ENCODE measurements at regions not wholly inside any gene's neighbourhood (a gene's known extent, or its start where the extent isn't known, plus 50 kb on each side); places are given as distances from the start of the nearest gene placed in this dataset.

DNA sequence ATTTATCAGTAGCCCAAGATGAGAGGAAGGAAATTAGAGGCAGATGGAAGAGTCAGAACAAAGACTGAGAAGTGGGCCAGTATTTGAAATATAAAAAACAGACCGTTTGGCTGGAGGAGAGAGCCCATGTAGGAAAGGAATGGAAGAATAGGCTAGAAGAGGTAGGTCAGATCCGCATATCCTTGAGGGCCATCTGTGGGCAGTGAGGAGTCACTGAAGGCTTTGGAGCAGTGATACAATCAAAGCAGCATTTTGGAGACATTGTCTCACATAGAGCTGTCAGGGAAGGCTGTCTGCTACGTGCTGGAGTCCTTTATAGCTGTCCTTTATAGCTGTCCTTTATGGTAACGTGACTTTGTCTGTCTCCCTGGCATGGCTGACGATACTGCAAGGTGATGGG lies 92.0 kb upstream of the VEPH1 start:
- intact Hi-C loops (cut with DNase I), result no loop called here
- no peak for TF ChIP-seq POLR2A (IDR thresholded peaks at IDR 0.05)
- TF ChIP-seq EP300 (IDR thresholded peaks at IDR 0.05), result no peak
- TF ChIP-seq, protein P1, sequence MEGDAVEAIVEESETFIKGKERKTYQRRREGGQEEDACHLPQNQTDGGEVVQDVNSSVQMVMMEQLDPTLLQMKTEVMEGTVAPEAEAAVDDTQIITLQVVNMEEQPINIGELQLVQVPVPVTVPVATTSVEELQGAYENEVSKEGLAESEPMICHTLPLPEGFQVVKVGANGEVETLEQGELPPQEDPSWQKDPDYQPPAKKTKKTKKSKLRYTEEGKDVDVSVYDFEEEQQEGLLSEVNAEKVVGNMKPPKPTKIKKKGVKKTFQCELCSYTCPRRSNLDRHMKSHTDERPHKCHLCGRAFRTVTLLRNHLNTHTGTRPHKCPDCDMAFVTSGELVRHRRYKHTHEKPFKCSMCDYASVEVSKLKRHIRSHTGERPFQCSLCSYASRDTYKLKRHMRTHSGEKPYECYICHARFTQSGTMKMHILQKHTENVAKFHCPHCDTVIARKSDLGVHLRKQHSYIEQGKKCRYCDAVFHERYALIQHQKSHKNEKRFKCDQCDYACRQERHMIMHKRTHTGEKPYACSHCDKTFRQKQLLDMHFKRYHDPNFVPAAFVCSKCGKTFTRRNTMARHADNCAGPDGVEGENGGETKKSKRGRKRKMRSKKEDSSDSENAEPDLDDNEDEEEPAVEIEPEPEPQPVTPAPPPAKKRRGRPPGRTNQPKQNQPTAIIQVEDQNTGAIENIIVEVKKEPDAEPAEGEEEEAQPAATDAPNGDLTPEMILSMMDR (IDR thresholded peaks at IDR 0.05), result no peak
- 72 to 85% (median 73%) methylated on average over 5 of the region's 5 CpGs for WGBS, 3 donors
- Histone ChIP-seq H3K9me3 (no peaks in the 10 kb centered on the region), H3K36me3 (no peaks in the 10 kb centered on the region), H3K4me3 (no peak overlapping the region), H3K4me1 (ENCODE audit: insufficient read depth) (no peaks in the 10 kb centered on the region), H3K27me3 (no peaks in the 10 kb centered on the region), H3K27ac (no peak overlapping the region)
- DNase-seq, result no peak

DNA sequence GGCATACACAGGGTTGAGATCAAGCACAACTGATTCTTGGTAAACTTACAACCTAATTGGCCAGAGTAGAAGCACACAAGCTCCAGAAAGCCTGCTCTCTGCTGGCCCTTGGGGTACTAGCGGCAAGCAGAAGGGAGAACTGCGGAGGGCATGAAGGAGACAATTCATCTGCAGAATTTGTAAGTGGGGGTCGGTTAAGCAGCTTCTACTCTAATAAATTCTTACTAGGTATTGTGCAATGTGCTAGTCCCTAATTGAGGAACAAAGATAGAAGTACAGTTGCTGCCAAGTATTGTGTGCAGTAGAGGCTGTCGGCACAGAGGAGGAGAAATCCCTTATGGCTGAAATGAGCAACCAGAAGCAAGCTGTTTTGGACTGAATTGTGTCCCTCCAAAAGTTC lies 91.2 kb upstream of the VEPH1 start:
- no peaks in the 10 kb centered on the region for H3K36me3 ChIP-seq
- H3K27me3 ChIP-seq, result no peaks in the 10 kb centered on the region
- 35 to 57% (median 56%) methylated on average over 4 of the region's 4 CpGs for WGBS, 3 donors
- H3K4me1 ChIP-seq (ENCODE audit: insufficient read depth), result no peaks in the 10 kb centered on the region
- no peaks in the 10 kb centered on the region for H3K9me3 ChIP-seq
- H3K4me3 ChIP-seq, result no peak overlapping the region
- intact Hi-C loops (cut with DNase I), result no loop called here
- H3K27ac ChIP-seq, result no peak overlapping the region
- no peak for DNase-seq
- TF ChIP-seq EP300 (IDR thresholded peaks at IDR 0.05) (no peak), POLR2A (IDR thresholded peaks at IDR 0.05) (no peak)
- TF ChIP-seq, protein P1 (IDR thresholded peaks at IDR 0.05), result no peak

DNA sequence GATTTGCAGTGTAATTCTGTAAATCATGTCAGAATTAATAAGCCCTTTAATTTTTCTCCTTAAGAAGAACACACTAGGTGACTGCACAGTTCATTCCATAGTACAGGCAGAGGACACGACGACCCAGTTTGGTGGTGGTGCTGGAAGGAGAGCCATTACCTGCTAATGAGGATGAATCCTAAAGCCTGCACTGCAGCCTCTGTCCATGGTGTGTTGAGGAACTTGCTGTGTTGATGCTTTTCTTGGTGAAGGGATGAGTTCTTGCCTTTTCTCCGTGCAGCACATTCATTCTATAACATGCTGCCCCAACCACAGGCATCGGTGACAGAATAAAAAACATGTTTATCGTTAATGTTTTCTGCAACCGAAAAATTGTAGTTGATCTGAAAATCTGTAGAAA lies 89.6 kb upstream of the VEPH1 start:
- no peak for DNase-seq
- H3K36me3 ChIP-seq, result no peaks in the 10 kb centered on the region
- H3K4me1 ChIP-seq (ENCODE audit: insufficient read depth), result no peaks in the 10 kb centered on the region
- TF ChIP-seq EP300 (IDR thresholded peaks at IDR 0.05) (no peak), POLR2A (IDR thresholded peaks at IDR 0.05) (no peak)
- TF ChIP-seq, protein P1 (IDR thresholded peaks at IDR 0.05), result no peak
- no peak overlapping the region for H3K27ac ChIP-seq
- WGBS, 3 donors, result 61 to 73% (median 67%) methylated on average over 6 of the region's 6 CpGs
- intact Hi-C loops (cut with DNase I), result no loop called here
- H3K27me3 ChIP-seq, result no peaks in the 10 kb centered on the region
- H3K4me3 ChIP-seq, result no peak overlapping the region
- no peaks in the 10 kb centered on the region for H3K9me3 ChIP-seq

DNA sequence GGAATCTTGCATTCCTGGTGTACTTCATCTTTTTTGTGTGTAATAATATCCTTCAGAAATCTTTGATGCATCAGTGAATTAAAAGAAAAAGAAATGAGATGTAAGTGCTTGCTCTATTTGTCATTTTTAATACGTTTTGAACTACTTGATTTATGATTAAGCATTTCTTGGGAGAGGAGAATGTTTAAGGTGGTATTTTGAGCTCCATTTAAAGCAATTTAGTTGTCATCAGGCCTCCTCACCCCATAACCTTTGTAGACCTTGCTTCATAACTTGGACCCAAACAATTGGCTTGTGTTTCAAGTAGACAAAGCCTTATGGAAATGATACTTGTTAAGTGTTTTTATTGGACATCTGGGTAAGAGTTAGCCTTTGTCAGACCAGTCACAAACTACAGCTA lies 87.1 kb upstream of the VEPH1 start:
- Histone ChIP-seq H3K36me3 (no peaks in the 10 kb centered on the region), H3K27me3 (no peaks in the 10 kb centered on the region), H3K27ac (no peak overlapping the region), H3K9me3 (no peaks in the 10 kb centered on the region), H3K4me3 (no peak overlapping the region), H3K4me1 (ENCODE audit: insufficient read depth) (no peaks in the 10 kb centered on the region)
- no peak for TF ChIP-seq EP300 (IDR thresholded peaks at IDR 0.05)
- no peak for TF ChIP-seq POLR2A (IDR thresholded peaks at IDR 0.05)
- TF ChIP-seq, protein P1 (IDR thresholded peaks at IDR 0.05), result no peak
- no peak for DNase-seq
- WGBS, 3 donors, result 14 to 30% (median 15%) methylated on average over 1 of the region's 1 CpG
- intact Hi-C loops (cut with DNase I), result no loop called here

DNA sequence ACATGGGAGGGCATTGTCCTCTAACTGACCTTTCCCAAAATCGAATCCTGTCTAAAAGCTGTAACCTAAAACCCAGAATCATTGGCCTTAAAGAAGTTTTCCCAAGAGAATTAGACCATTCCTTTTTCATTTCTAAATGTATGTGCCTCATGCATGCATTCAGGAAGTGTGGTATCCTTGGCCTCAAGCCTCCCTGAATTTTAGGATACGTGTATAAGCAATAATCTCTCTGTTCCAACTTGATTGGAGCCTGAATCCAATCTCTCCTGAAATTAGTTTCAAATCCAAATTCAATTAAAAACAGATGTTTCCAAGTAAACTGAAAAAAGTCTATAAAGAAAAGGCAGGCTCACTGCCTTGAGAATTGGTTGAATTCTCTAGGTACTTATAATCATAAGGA lies 86.0 kb upstream of the VEPH1 start:
- intact Hi-C loops (cut with DNase I), result no loop called here
- TF ChIP-seq POLR2A (IDR thresholded peaks at IDR 0.05), result no peak
- TF ChIP-seq, protein P1 (IDR thresholded peaks at IDR 0.05), result no peak
- no peak for TF ChIP-seq EP300 (IDR thresholded peaks at IDR 0.05)
- DNase-seq, result no peak
- H3K4me1 ChIP-seq (ENCODE audit: insufficient read depth), result no peaks in the 10 kb centered on the region
- no peaks in the 10 kb centered on the region for H3K36me3 ChIP-seq
- no peak overlapping the region for H3K27ac ChIP-seq
- no peaks in the 10 kb centered on the region for H3K27me3 ChIP-seq
- H3K4me3 ChIP-seq, result no peak overlapping the region
- 16 to 33% (median 20%) methylated on average over 2 of the region's 2 CpGs for WGBS, 3 donors
- no peaks in the 10 kb centered on the region for H3K9me3 ChIP-seq
